Fibroblast of skin of right biceps (primary cell): ENCODE measurements at regions not wholly inside any gene's neighbourhood (a gene's known extent, or its start where the extent isn't known, plus 50 kb on each side); places are given as distances from the start of the nearest gene placed in this dataset.
A peak's percentile ranks its signal among the peaks of the same experiment; 100 is the strongest.
"Not testable (repeated sequence)": the region's sequence is repeated elsewhere in the genome, so short reads cannot be mapped to it uniquely, and the experiment has no call there.

Experiments used
- DNase-seq: peaks from one replicate; pipeline ENCODE4 v3.0.0-alpha.2; 2013

DNA sequence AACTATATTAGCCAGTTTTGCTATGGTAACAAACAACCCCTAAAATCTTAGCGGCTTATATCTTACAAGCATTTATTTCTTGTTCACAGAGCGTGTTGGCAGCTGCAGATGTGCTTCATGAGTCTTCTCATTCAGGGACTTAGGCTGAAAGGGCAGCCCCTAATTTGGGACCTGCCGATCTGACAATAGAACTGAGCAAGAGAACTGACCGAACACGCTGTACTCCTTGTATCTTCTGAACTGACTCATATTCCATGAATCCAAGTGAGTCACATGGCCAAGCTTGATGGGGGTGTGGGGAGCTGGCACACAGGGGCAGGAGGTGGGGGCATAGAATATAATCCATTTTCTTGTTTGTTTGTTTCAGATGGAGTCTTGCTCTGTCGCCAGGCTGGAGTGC lies 481.7 kb upstream of the CADM1 start:
- DNase-seq: no peak

DNA sequence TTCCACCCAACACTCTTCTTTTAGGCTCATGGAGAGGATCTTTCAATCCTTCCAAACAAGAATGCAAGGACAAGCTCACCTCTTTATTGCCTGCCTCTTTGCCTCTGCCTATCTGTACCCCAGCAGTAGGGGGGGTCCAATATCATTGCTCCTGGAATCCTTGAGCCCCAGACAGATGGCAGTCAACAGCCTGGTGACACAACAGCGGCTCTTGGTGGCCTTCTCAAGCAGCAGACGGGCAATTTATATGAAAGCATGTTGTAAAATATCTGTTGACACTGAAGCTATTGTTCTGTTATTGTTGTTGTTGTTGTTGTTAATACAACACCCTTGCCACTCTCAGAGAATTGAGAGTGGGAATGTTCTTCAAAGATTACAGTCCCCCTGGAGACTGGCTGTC lies 480.0 kb upstream of the CADM1 start:
- DNase-seq: no peak

DNA sequence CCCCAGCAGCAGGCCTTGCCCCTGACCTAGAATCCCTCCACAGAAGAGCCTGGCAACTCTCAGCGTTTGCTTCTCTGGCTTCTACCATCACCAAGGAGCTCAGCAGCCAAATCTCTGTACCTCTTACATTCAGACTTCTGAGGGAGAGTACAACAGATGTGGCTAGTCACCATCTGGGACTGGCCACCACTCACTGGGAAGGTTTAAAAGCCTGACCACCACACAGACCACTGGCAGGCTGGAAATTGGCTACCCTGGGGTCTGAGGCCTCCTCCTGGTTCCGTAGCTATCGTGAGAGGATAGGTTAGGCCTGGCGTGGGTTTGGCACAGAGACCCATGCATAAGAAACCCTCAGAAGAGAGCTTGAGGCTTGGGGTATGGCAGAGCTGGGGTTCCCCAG lies 478.5 kb upstream of the CADM1 start:
- no peak for DNase-seq

DNA sequence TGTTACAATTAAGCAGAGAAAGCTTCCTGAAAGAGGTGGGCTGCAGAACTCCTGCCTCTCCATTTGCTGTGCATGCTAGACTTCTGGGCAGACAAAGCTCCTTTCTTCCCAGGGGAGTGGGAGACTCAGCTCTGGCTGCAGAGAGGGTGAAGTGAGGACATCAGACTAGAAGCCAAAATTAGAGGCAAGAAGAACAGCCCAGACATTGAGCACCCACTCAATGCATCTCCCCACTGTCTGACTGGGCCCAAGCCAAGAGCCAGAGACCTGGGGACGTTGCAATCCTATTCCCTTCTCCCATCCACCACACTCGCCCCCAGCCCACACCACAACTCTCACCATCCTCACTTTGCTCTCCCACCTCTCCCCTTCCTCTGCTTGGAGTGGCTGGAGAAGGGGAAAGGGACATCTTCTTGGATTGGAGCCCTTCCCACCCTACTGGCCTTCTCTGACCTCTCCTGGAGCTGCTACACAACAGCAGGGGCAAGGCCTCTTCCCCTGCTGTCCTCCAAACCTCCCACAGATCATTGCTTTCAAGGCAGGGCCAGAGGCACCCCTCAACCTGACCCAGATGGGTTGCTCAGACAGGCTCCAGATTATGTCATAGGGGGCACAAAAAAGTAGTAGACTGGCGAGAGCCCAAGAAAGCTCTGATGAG lies 477.7 kb upstream of the CADM1 start:
- no peak for DNase-seq

DNA sequence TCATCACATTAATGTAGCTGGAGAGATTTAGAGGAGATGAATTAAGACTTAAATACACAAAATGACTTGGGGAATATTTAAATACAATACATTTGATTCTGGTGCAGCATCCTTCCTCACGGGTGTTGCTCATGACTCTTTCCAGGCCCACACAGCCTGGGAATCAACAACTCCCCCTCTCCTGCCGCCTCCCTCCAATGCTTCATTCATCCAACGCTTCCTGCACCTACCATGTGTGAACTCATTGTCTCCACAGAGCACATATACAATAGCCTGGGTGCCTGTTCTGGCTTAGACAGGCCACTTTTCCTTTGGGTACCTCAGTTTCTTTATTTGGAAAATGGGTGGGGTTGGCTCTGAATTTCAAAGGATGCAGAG lies 476.9 kb upstream of the CADM1 start:
- no peak for DNase-seq

DNA sequence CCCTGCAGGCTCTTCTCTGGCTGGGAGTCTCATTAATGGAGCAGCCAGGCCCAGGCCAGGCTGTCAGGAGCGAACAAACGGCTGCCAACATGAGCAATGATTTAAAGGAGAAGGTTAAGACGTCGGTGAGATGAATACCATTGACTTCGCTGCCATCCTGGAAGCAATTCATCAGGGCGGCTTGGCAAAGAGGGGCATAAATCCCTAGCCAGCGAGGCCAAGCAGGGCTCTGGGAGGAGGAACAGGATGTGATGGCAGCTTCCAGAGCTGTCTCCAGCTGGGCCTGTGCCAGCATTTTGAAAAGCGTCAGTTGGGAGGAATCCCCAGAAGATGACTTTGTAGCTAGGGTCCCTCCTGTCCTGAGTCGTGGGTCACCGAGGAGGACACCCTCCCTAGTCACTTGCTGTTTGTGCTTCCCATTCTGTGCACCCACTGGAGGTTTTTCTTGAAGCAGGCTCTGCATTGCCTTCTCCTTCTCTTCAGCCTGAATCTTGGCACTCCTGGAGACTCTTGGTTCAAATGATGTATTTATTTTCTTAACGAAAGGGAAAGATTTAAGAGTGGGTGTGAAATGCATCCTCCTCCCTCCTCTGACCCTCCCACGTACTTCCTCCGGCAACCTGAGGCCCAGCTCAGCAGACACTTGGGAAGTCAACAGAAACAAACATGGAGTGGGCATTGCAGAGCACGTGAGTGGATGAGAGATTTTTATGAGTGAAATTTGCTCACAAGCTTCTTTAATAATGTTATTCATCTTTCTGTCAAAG lies 476.3 kb upstream of the CADM1 start:
- DNase-seq: no peak

DNA sequence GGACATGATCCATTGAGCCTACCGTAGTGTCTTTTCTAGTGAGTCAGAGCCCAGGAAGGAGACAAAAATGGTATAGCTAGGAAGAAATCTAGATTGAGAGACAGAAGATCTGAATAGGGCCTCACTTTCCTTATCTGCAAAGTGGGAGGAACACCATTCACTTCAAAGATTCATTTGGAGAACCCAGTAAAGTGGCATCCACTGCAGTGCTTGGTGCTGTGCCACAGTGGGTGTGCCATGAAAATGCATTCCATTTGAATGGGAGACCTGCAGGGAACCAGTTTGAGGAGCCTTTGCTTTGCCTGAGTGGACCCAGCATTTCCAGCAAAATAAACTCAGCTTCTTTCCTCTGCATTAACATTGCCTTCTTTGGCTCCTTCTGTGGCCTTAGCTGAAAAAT lies 470.5 kb upstream of the CADM1 start:
- DNase-seq: no peak

DNA sequence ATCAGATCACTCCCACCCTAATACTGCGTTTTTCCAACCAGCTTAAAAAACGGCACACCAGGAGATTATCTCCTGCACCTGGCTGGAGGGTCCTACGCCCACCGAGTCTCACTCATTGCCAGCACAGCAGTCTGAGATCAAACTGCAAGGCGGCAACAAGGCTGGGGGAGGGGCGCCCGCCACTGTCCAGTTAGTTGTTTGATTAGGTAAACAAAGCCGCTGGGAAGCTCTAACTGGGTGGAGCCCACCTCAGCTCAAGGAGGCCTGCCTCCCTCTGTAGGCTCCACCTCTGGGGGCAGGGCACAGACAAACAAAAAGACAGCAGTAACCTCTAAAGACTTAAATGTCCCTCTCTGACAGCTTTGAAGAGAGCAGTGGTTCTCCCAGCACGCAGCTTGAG lies 463.0 kb upstream of the CADM1 start:
- DNase-seq: not testable (repeated sequence)

DNA sequence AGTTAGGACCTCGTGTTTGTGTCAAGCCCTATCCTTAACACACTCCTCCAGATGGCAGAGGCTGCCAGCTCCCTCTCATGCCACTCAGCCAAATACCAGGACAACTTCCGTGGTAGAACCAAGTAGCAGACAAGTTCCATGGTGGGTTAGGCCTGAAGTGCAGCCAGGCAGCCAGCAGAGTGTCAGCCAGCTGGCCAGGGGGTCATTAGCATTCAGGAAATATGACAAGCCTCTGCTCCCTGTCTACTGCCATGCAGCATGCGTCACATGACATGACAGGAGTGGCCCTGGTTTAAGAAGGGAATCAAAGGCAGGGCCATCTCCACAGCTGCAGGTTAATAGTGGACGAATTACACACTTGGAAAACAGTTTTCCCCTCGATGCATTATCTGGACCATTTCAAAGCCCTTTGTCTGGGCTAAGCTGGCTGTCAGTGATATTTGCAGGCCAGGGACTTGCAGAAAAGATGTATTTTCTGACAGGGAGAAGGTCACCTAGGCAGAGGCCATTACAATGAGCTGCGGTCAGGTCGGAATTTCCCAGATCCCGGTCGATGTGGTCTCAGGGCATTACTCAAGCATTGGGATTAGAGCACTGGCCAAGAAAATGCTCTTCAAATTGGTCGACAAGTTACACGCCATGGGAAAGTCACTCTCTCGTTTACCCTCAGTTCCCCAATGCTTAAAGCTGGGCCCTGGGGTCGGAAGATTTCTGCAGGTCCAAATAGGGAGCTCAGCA lies 461.7 kb upstream of the CADM1 start:
- DNase-seq: no peak

DNA sequence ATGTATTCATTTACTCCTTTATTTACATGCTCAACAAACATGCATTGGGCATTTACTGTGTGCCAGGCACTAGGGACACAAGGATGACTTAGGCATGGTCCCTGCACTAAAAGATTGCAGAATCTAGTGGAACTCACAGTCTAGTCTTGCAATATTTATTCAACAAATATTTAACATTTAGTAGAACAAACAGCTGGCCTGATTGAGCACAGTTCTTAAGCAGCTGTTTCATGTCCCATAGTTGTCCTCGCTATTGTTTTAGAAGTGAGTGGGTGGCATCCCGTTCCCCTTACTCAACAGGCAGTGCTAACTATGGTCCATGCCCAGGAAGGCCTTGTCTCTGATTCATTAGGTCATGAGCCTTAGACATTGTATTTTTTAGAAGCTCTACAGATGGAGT lies 459.9 kb upstream of the CADM1 start:
- no peak for DNase-seq

DNA sequence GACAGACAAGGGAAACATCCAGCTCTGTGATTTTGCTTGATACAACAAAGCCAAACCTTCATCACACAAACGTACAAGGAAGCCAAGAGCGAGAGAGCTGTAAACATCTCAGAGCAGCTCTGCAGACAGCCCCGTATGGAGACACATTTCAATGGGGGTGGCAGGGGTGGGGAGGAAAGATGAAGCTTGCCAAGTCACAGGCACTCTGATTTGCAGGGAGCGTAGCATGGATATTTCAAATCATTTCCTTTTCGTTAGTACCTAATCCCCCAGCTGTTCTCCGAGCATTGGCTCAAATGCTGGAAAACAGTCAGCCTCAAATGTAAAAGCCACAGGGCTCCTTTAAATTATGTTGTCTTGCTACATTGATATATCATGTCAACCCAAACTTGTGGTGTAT lies 458.9 kb upstream of the CADM1 start:
- peak; percentile 53 for DNase-seq

DNA sequence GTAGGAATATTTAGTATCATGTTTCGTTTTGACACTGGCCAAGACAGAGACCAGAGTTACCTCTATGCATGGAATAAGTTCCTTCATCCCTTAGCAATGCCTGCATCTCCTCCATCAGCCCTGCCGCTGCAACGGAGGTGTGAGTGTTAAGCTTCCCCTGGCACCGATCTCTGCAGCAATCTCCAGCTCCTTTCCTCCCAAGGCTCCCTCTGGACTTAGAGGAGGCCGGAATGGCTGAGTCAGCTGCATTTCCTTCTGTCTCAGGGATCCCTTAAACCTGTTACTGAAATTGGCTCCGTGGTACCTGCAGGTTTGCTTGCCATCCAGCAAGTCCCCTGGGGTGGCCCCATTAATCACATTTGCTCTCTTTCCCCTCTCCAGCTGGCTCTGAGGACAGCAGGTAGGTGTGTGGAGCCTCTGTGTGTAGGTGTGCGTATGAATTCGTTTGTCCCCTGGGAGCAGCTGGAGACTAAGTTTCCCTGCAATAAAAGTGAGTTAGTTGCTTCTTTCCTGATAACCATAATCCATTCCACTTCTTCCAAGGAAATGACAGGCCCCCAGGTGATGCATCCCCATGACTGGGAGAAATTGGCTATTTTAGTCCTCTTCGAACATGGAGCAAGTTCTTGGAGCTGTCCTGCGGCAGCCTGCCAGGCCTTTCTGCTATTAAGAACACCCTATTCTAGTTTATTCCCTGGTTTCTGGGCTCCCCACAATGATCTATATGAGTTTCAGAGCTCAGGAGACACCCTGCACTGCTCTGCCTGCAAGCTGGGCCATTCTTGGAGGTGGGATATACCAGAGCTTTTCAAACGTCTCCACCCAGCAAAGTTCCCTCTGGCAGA lies 457.2 kb upstream of the CADM1 start:
- DNase-seq: no peak

DNA sequence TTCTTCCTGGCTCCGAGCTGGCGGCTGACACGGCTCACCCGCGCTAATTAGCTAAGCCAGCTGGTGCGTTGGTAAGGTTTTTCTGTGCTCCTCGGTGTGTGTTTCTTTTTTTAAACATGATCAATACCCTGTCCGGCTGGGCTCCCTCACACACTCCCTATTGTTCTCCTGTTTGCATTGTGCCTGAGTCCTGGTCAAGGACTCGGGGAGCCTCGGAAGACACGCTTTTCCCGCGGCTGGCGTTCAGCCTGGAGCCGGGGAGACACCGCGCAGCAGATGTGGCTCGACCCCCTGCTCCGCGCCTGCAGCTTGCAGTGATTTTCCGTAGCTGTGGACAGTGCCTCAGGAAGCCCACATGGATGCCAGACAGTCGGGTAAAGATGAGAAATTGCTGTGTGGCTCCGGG lies 454.9 kb upstream of the CADM1 start:
- no peak for DNase-seq

DNA sequence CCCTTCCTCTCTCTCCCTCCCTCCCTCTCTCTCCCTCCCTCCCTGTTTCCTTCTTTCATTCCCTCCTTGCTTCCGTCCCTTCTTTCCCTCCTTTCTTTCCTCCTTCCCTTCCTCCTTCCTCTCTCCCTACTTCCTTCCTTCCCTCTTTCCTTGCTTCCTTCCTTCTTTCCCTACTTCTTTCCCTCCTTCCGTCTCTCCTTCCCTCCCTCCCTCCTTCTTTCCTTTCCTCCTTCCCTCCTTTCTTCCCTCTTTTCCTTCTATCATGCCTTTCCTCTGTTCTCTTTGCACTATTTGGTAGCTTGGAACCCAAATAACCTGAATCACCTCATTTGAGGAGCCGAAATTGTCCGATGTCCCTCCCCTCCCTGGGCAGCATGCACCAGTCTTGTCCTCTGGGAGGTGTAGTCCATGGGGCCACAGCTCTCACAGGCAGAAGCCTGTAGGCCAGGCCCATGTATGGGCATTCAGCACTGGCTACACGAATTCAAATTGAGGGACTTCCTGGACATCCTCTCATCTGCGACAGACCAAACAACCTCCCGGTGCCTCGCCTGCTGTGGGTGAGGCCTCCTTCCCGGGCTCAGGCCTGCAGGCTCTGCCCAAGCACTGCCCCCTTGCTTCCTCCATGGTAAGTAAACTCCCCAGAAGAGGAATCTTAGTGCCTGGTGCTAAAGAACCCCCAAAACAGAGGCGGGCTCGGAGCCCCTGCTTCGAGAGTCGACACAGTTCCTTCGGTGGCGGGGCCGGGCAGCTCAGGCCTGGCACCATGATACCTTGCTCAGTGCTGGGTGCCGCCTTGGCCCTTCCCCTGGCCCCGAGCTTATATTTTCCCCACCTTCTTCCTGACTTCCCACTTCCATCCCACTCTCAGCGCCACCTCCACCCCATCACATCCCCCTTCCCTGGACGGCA lies 454.1 kb upstream of the CADM1 start:
- no peak for DNase-seq

DNA sequence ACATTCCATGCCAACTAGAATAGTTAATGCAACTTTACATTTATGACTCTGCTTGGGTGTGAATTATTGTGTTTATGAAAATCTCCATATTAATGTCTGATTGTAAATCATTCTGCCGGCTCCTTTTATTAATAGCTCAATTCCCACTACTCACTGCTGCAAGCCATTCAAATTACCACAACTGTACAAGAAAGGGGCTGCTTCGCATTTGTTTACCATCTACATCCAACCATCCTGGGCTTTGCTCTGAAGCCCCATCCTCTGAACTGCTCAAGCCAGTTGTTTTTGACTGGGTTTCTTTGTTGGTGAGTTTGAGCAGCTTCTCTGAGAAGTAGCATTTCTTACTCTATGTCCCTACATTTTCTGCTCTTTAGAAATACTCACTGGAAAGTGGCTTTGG lies 451.6 kb upstream of the CADM1 start:
- DNase-seq: no peak

DNA sequence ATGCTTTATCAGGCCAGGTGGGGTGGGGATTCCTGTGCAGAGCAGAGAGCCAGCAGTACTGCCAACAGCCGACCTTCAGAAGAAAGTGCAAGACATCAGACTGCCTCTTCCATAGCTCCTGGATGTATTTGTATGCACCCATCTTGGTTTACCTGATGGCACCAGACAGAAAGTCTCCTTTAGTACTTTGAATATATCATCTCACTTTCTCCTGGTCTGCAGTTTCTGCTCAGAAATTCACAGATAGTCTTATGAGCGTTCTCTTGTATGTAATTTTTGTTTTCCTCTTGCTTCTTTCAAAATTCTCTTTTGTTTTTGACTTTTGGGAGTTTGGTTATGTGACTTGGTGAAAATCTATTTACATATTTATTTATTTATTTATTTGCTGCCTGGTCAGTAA lies 446.4 kb upstream of the CADM1 start:
- no peak for DNase-seq

DNA sequence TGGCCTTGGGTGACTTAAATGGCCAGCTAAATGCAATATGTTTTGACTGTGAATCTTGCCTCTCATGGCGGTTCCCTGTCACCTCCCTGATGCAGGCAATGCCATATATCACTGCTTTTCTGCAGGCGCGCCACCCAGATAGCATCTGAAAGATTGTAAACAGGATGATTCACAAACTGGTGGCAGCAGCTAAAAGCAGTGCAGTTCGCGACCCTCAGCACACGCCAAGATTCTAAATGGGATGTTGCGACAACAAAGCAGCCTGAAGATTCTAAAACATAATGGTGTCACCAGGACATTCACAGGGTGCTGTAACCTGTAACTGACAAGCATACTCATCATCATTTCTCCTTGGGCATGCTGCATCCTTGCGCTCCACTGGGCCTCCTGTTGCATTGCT lies 440.4 kb upstream of the CADM1 start:
- DNase-seq: no peak

DNA sequence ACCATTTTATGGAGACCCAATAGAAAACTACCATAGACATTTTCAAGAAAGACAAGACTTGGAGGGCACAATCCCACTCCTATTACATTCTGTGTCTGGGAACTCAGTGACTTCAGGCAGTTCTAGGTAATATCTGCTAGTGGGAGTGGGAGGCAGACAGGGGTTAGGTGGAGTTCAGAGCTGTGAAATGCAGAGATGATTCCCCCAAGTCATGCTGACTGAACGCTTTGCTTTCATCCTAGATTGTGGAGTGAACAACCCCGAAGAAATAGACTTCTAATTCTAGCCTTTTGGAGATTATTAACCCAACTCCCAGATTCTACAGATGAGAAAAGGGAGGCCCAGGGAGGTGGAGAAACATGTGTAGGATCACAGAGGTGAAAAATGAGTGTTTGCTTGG lies 437.8 kb upstream of the CADM1 start:
- DNase-seq: no peak

DNA sequence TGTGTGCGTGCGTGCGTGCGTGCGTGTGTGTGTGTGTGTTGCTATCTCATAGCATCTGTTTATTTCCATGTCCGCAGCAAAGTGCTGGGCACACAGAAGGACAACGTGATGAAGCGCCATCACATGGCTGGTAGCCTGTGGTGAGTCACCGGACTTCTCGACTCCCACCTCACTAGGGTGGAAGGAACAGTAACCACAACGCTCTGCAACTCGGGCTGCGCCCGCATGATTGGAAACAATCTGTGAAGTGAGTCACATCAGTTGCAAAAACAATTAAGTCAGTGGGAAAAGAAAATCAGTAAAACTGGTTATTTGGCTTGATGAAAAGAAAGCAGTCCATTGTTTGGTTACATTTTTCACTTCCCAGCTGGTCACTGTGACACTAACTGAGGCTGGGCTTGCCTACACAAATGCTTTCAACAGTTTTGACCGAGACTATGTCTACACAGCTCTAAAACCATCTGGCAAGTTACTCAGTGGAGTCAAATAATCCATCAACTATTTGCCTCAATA lies 437.3 kb upstream of the CADM1 start:
- peak; percentile 95 for DNase-seq

DNA sequence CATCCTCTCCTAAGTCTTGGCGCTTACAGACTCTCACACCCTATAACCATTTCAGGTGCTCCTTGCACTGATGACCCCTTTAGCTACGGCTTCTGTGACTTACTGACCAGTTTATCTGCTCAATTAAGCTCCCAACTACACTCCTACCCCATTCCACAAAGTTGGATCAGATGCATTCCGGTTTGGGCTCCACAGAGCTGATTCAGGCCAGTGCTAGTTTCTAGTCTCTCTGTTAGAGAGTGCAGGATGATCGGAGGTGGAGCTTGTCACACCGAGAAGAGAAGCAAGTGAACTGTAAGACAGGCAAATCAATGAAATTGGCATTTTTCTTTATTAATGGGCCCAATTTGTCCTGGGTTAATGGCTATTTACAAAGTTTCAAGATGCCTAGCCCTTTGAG lies 436.8 kb upstream of the CADM1 start:
- DNase-seq: no peak

DNA sequence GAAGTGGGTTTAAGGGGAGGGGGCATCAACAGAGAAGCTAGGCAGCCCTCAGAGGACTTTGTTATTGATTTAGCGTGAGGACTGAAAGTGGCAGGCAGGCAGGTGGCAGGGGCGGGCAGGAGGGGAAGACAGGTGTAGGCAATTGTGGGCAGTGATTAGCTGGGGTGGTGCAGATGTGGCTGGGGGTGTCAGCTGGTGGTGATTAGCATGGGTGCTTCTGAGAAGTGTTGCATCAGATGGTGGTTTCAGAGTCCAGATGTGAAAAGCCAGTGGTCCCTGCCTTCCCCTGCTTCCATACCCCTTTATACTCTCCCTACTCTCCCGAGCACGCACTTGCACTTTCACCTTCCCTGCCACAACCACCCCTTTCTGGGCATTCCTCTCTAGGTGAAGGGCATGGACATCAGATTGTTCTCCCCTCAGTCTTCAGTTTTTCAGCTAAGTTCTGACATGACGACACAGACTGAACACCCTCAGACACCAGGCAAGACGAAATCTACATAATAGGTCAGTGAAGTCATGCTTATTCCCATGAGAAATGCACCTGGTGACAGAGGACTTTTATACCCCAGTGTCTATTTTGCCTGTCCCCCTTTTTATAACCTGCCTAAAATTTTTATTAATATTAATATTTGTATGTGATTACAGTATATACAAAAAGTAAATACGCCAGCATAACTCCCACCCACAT lies 435.7 kb upstream of the CADM1 start:
- DNase-seq: no peak
